ENCODE measurements at regions not wholly inside any gene's neighbourhood (a gene's known extent, or its start where the extent isn't known, plus 50 kb on each side); places are given as distances from the start of the nearest gene placed in this dataset.

GRCh38 chr12:43208221-43208620 lies 343.8 kb downstream of the ADAMTS20 start:
- Histone ChIP-seq H3K4me1 (ENCODE audit: control insufficient read depth, extremely low read depth, insufficient read depth, low read length) (no peaks in the 10 kb centered on the region), H3K4me2 (ENCODE audit: insufficient read depth, low read length) (no peak overlapping the region), H3K79me2 (ENCODE audit: control insufficient read depth, insufficient read depth, low read length) (no peaks in the 10 kb centered on the region), H3K4me3 (replicated peaks in 1 of 3; ENCODE audit: insufficient read depth in 1 of 3, low read depth in 1 of 3, low read length in 3 of 3) (no peak overlapping the region), H3K36me3 (ENCODE audit: control insufficient read depth in 2 of 2, extremely low read depth in 1 of 2, insufficient read depth in 2 of 2, low read length in 2 of 2) (no peaks in the 10 kb centered on the region), H3K9me3 (replicated peaks; ENCODE audit: control insufficient read depth, insufficient read depth, low read length) (no peaks in the 10 kb centered on the region), H3K27ac (ENCODE audit: insufficient read depth, low read depth, low read length) (no peak overlapping the region), H4K20me1 (replicated peaks; ENCODE audit: control insufficient read depth, extremely low read depth, insufficient read depth, low read length) (no peaks in the 10 kb centered on the region), H3K9me1 (replicated peaks; ENCODE audit: control insufficient read depth, extremely low read depth, insufficient read depth, low read length) (no peaks in the 10 kb centered on the region), H3K27me3 (ENCODE audit: control insufficient read depth in 2 of 2, insufficient read depth in 2 of 2, low read length in 2 of 2) (no peaks in the 10 kb centered on the region), H2AFZ (ENCODE audit: low read depth, low read length) (no peak overlapping the region), H3K9ac (replicated peaks; ENCODE audit: extremely low read depth, insufficient read depth, low read length) (no peak overlapping the region)
- intact Hi-C loops (cut with micrococcal nuclease), result no loop called here
- TF ChIP-seq POLR2A (IDR thresholded peaks at IDR 0.05; ENCODE audit: low read depth, low read length) (no peak), POLR2AphosphoS5 (IDR thresholded peaks at IDR 0.05; ENCODE audit: insufficient read depth, low read depth, low read length) (no peak), GATA2 (IDR thresholded peaks at IDR 0.05; ENCODE audit: insufficient read depth, insufficient read length, low read depth, low read length) (no peak), JUN (IDR thresholded peaks at IDR 0.05; ENCODE audit: borderline replicate concordance, insufficient read depth, insufficient read length, low read depth) (no peak), FOS (IDR thresholded peaks at IDR 0.05; ENCODE audit: borderline replicate concordance, insufficient read depth, low read length) (no peak), MAX (IDR thresholded peaks at IDR 0.05; ENCODE audit: insufficient read depth, insufficient read length) (no peak), CTCF (IDR thresholded peaks at IDR 0.05; ENCODE audit: extremely low read depth in 1 of 2, insufficient read depth in 1 of 2, low read depth in 1 of 2, low read length in 2 of 2) (no peak), EZH2 (IDR thresholded peaks at IDR 0.05; ENCODE audit: borderline replicate concordance, low read depth, low read length, severe bottlenecking) (no peak)
- no peak for FAIRE-seq
- no TSS peak for BruUV-seq (replicated peaks)
- DNase-seq (ENCODE audit: low read depth, low spot score), result no peak
- CTCF ChIA-PET, result no interaction called here
- POLR2A ChIA-PET, result no interaction called here
- dilution Hi-C loops (cut with MboI; ENCODE audit: extremely low pct_ligation_motif_present, low sequenced_read_pairs), result no loop called here

Data from endothelial cell of umbilical vein (primary cell).